Testis (tissue), 2 donors: ENCODE measurements at regions not wholly inside any gene's neighbourhood (a gene's known extent, or its start where the extent isn't known, plus 50 kb on each side); places are given as distances from the start of the nearest gene placed in this dataset.

ENCODE experiments used
- POLR2A ChIP-seq: fragments of 450-650 bp; IDR thresholded peaks from one replicate; pipeline ENCODE4 v1.6.1; 2017; ENCODE audit warnings: antibody characterized with exemption, mild to moderate bottlenecking, moderate library complexity
- TF ChIP-seq, protein P1 (sequence below), 3 experiments: fragments of 450-650 bp in 2 of 3; fragments of 200-600 bp in 1 of 3; sonication (generic) in 1 of 3; IDR thresholded peaks; one replicate each; pipeline ENCODE4 v1.5.1; 2016 to 2019; ENCODE audit warnings: antibody characterized with exemption in 3 of 3, mild to moderate bottlenecking in 2 of 3, moderate library complexity in 1 of 3

DNA sequence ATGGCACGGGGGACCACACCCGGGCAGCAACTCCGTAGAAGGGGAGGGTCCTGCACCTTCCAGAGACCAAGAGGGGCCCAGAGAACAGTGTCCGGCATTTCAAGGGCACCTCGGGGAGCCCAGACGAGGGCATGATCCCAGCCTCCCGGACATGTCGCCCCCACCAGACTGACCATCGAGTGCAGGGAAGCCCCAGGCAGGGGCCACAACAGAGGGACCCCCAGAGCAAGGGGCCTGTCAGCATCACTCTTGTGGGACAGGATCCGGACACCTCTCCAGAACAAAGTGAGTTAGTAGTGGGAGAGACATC is 50.4 kb upstream of the CTDP1 start:
- TF ChIP-seq, protein P1, sequence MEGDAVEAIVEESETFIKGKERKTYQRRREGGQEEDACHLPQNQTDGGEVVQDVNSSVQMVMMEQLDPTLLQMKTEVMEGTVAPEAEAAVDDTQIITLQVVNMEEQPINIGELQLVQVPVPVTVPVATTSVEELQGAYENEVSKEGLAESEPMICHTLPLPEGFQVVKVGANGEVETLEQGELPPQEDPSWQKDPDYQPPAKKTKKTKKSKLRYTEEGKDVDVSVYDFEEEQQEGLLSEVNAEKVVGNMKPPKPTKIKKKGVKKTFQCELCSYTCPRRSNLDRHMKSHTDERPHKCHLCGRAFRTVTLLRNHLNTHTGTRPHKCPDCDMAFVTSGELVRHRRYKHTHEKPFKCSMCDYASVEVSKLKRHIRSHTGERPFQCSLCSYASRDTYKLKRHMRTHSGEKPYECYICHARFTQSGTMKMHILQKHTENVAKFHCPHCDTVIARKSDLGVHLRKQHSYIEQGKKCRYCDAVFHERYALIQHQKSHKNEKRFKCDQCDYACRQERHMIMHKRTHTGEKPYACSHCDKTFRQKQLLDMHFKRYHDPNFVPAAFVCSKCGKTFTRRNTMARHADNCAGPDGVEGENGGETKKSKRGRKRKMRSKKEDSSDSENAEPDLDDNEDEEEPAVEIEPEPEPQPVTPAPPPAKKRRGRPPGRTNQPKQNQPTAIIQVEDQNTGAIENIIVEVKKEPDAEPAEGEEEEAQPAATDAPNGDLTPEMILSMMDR (IDR thresholded peaks at IDR 0.05) = no peak
- no peak for TF ChIP-seq POLR2A
